ENCODE measurements at regions not wholly inside any gene's neighbourhood (a gene's known extent, or its start where the extent isn't known, plus 50 kb on each side); places are given as distances from the start of the nearest gene placed in this dataset.

GRCh38 chr6:3571836-3572235, 115.0 kb upstream of the SLC22A23 start (continued):
- TF ChIP-seq ELK1 (IDR thresholded peaks at IDR 0.05; ENCODE audit: low read depth, low read length) (no peak), CBX3 (IDR thresholded peaks at IDR 0.05; ENCODE audit: borderline replicate concordance, low read depth) (no peak), ZBED1 (IDR thresholded peaks at IDR 0.05; ENCODE audit: borderline replicate concordance) (no peak)

GRCh38 chr6:3571250-3571681, 114.4 kb upstream of the SLC22A23 start:
- 10% methylated on average over 6 of the region's 6 CpGs for WGBS (ENCODE audit: insufficient coverage, insufficient replicate concordance, low lambda C conversion rate, missing lambda C conversion rate)
- Histone ChIP-seq H3K4me1 (ENCODE audit: control insufficient read depth, insufficient read depth, low read length) (no peaks in the 10 kb centered on the region), H3K36me3 (ENCODE audit: control insufficient read depth in 2 of 2, insufficient read depth in 2 of 2, low read length in 1 of 2) (no peaks in the 10 kb centered on the region), H3K79me2 (ENCODE audit: control insufficient read depth, insufficient read depth, low read length) (no peaks in the 10 kb centered on the region), H3K9me3 (replicated peaks; ENCODE audit: control insufficient read depth, insufficient read depth, low read length) (no peaks in the 10 kb centered on the region), H2AFZ (ENCODE audit: control insufficient read depth, low read depth, low read length) (no peak overlapping the region), H3K4me2 (ENCODE audit: control insufficient read depth, insufficient read depth) (no peak overlapping the region), H3K9ac (ENCODE audit: control insufficient read depth, insufficient read depth, low read length) (no peak overlapping the region), H3K27ac (ENCODE audit: control insufficient read depth, insufficient read depth) (no peak overlapping the region), H3K4me3 (no peak overlapping the region), H4K20me1 (ENCODE audit: control insufficient read depth, insufficient read depth) (no peaks in the 10 kb centered on the region), H3K27me3 (replicated peaks in 1 of 2; ENCODE audit: control insufficient read depth in 2 of 2, insufficient read depth in 2 of 2, low read length in 1 of 2) (peaks cover 0 to 6% of the 10 kb centered on the region in 2 experiments)
- FAIRE-seq (no peak), DNase-seq (ENCODE audit: low read depth, low spot score) (no peak), ATAC-seq (no peak)
- intact Hi-C loops (cut with micrococcal nuclease; ENCODE audit: unreplicated experiment), result no loop called here
- TF ChIP-seq SIX5 (IDR thresholded peaks at IDR 0.05; ENCODE audit: low read depth, low read length, severe bottlenecking) (no peak), HSF1 (IDR thresholded peaks at IDR 0.05; ENCODE audit: low read depth, low read length) (no peak), EZH2 (IDR thresholded peaks at IDR 0.05; ENCODE audit: borderline replicate concordance, control insufficient read depth, low read depth, low read length) (no peak), ZSCAN29 (IDR thresholded peaks at IDR 0.05) (no peak), IRF4 (IDR thresholded peaks at IDR 0.05; ENCODE audit: low read depth, low read length) (no peak), IRF5 (IDR thresholded peaks at IDR 0.05; ENCODE audit: borderline replicate concordance) (no peak), SIN3A (IDR thresholded peaks at IDR 0.05; ENCODE audit: low read depth, low read length) (no peak), CHD2 (IDR thresholded peaks at IDR 0.05; ENCODE audit: borderline replicate concordance, low read depth, low read length) (no peak), ZBTB4 (CRISPR knock-in tag; IDR thresholded peaks at IDR 0.05) (no peak), MEF2A (IDR thresholded peaks at IDR 0.05; ENCODE audit: insufficient read depth, low read depth, low read length) (no peak), POLR2AphosphoS2 (IDR thresholded peaks at IDR 0.05; ENCODE audit: low read depth, low read length) (no peak)
- CTCF ChIA-PET, result no interaction called here
- RAD21 ChIA-PET (ENCODE audit: unreplicated experiment), result no interaction called here
- SMC1A ChIA-PET (ENCODE audit: uncharacterized antibody, unreplicated experiment), result interaction anchor here (0.5 kb wide), 1 partner anchor 1768 kb away, joined by 3 read pairs; no protein-coding TSS in a partner anchor
- POLR2A ChIA-PET, result no interaction called here
- no TSS peak for BruUV-seq (replicated peaks)
- in situ Hi-C loops (cut with MboI), result no loop called here

Measured in GM12878 (cell line).